ENCODE measurements at regions not wholly inside any gene's neighbourhood (a gene's known extent, or its start where the extent isn't known, plus 50 kb on each side); places are given as distances from the start of the nearest gene placed in this dataset.

DNA sequence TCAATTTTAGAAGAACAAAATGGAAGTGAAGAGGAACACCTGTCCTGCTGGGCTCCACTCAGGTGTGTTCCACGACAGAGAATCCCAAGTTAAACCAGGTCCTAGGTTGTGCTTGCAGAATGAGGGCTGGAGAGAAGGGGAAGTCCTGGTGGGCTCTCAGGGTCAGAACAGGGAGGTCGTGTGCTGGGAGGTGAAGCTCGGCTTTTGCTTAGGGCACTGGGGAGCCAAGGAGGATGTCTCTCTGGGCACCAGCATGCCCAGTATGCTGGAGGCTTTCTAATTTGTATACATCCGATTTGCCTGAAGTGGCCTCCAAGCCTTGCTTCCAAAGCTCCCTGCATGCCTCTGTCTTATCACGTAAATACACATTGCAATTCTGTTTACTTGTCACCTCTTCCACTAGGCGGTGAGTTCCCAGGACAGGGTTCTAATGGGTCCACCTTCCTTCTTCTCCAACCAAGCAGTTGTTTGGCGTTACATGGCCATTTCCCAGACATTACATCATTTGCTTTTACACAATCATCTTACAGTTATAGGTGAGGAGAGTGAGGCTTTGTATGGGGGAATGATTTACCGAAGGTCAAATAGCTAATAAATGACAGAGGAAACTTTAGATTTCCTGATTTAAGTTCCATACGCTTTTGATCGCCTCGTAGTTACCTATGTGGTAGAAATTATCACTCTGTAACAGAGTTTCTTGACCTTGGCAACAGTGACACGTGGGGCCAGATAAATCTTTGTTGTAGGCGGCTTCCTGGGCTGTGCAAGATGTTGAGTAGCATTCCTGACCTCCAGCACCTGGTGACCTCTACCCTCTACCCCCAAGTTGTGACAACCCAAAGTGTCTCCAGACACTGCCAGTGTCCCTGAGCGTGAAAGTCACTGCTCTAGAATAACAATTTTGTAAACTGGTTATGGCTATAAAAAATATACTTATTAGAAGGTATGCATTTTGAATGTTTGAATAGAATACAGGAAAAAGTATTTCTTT is 901.5 kb downstream of the TBC1D22A start:
- Histone ChIP-seq H3K27ac (ENCODE audit: extremely low read length, insufficient read depth, low read length) (no peak overlapping the region), H3K4me3 (replicated peaks in 1 of 3; ENCODE audit: insufficient read depth in 1 of 3, low read depth in 2 of 3, low read length in 3 of 3) (no peak overlapping the region), H2AFZ (ENCODE audit: low read length) (no peak overlapping the region), H3K79me2 (ENCODE audit: insufficient read depth, low read length) (no peaks in the 10 kb centered on the region), H3K9ac (ENCODE audit: insufficient read depth, low read depth, low read length) (no peak overlapping the region), H3K9me3 (ENCODE audit: low read length) (peaks cover 55% of the 10 kb centered on the region), H3K4me2 (ENCODE audit: low read depth, low read length) (no peak overlapping the region), H4K20me1 (ENCODE audit: insufficient read depth, low read length) (no peaks in the 10 kb centered on the region), H3K4me1 (ENCODE audit: insufficient read depth, low read length) (no peaks in the 10 kb centered on the region), H3K27me3 (ENCODE audit: control insufficient read depth in 1 of 2, insufficient read depth in 2 of 2, low read length in 2 of 2) (no peaks in the 10 kb centered on the region), H3K36me3 (replicated peaks in 1 of 2; ENCODE audit: control insufficient read depth in 1 of 2, insufficient read depth in 2 of 2, low read length in 2 of 2) (no peaks in the 10 kb centered on the region)
- intact Hi-C loops (cut with micrococcal nuclease; ENCODE audit: unreplicated experiment) = no loop called here
- TF ChIP-seq ATF3 (CRISPR knock-in tag; IDR thresholded peaks at IDR 0.05) (no peak), ZBTB42 (CRISPR knock-in tag; IDR thresholded peaks at IDR 0.05) (no peak), ZKSCAN5 (CRISPR knock-in tag; IDR thresholded peaks at IDR 0.05) (no peak), E2F5 (CRISPR knock-in tag; conservative IDR thresholded peaks at IDR 0.05) (no peak), ARID5B (CRISPR knock-in tag; IDR thresholded peaks at IDR 0.05) (no peak), GATA4 (IDR thresholded peaks at IDR 0.05; ENCODE audit: borderline replicate concordance, low read depth) (no peak), ZNF567 (CRISPR knock-in tag; IDR thresholded peaks at IDR 0.05; ENCODE audit: borderline replicate concordance) (no peak), TEF (CRISPR knock-in tag; IDR thresholded peaks at IDR 0.05) (no peak), PRDM10 (CRISPR knock-in tag; IDR thresholded peaks at IDR 0.05; ENCODE audit: low read depth) (no peak)
- POLR2A ChIA-PET = no interaction called here
- in situ Hi-C loops (cut with HindIII; ENCODE audit: extremely low pct_ligation_motif_present, low pct_unique_long_range_greater_than_20kb) = no loop called here
- no peak for ATAC-seq
- BruUV-seq (replicated peaks) = no TSS peak
- WGBS (ENCODE audit: low lambda C conversion rate) = 12% methylated on average over 11 of the region's 14 CpGs
- no peak for FAIRE-seq
- CTCF ChIA-PET (ENCODE audit: low intra/inter-chr PET ratio, low total read pairs) = no interaction called here
- no peak for DNase-seq (ENCODE audit: low spot score)

All from HepG2 (cell line).